Urinary bladder (tissue), 3 donors: ENCODE measurements at regions not wholly inside any gene's neighbourhood (a gene's known extent, or its start where the extent isn't known, plus 50 kb on each side); places are given as distances from the start of the nearest gene placed in this dataset.
"Not testable (repeated sequence)": the region's sequence is repeated elsewhere in the genome, so short reads cannot be mapped to it uniquely, and the experiment has no call there.

Experiments used
- DNase-seq: peaks from one replicate; pipeline ENCODE4 v3.0.0-alpha.2; 2015; ENCODE audit errors: extremely low spot score
- H3K27ac ChIP-seq: one replicate; pipeline ENCODE4 v1.5.1; 2013; ENCODE audit warnings: low read depth, mild to moderate bottlenecking, moderate library complexity
- H3K36me3 ChIP-seq: one replicate; pipeline ENCODE4 v1.6.1; 2013; ENCODE audit warnings: mild to moderate bottlenecking, moderate library complexity; ENCODE audit not compliant: insufficient read depth
- H3K4me1 ChIP-seq: one replicate; pipeline ENCODE4 v1.6.1; 2013; ENCODE audit warnings: mild to moderate bottlenecking, moderate library complexity; ENCODE audit not compliant: insufficient read depth
- H3K4me3 ChIP-seq: one replicate; pipeline ENCODE4 v1.5.1; 2013; ENCODE audit warnings: low read depth, low read length
- WGBS: extraction: QIAGEN DNeasy Blood & Tissue Kit; methylation state at CpG from one replicate; pipeline ENCODE4 v1.1.7; 2013; 5-methylcytosine and 5-hydroxymethylcytosine counted together
- donor health status: healthy with polysubstance abuse.
- donor health status: healthy.

DNA sequence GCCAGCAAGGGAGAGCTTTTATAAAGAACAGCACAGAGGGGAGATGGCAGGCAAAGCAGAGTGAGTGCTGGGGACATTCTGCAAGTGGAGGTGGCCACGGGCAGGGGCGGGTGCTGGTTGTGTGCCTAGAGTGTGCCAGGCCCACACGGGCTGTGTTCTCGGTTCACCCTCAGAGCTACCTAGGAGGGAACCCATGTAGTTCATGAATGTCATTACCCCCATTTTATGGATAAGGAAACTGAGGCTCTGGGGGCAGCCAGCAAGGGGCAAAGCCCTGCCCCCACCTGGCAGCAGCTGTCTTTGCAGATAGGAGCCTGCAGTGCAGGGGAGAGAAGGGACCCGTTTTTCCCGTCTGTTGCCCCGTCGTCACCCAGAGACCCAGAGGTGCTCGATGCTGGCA lies 85.2 kb upstream of the NCOR2 start:
- H3K4me3 ChIP-seq = no peak overlapping the region
- DNase-seq = no peak
- H3K27ac ChIP-seq = no peak overlapping the region
- H3K4me1 ChIP-seq = no peaks in the 10 kb centered on the region
- WGBS = 95% methylated on average over 9 of the region's 9 CpGs
- no peaks in the 10 kb centered on the region for H3K36me3 ChIP-seq

DNA sequence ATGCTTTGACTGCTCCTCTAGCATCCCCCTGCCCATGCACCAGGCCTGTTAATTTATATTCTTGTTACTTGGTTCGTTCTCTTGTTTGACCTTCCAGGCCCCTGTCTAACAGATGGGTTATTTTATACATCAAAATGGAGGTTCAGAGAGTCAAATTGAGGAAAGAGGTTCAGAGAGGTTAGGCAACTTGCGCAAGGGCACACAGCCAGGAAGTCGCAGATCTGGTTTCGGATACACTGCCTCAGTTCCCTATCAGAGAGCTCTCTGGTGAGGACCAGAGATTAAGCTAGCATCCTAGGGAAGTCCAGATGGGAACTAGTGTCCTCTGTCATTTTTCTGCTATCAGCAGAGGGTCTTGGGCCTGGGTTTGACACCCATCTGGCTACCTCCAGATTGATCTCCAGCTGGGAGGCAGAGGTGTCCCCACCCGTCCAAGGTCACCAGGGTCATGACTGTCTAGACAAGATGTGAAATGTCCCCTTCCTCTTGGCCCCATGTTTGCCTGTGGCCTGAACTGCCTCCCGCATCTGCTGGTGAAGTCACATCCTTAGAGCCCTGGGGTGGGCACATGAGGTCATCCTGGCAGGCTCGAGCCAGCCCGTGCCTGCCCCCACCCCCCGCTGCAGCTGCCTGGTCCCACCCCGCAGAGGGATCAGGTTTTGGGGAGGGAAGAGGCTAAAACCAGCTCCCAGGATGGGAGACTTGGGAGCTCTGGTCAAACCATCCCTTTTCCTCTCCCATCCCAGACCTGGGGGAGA lies 84.3 kb upstream of the NCOR2 start:
- 69% methylated on average over 10 of the region's 10 CpGs for WGBS

DNA sequence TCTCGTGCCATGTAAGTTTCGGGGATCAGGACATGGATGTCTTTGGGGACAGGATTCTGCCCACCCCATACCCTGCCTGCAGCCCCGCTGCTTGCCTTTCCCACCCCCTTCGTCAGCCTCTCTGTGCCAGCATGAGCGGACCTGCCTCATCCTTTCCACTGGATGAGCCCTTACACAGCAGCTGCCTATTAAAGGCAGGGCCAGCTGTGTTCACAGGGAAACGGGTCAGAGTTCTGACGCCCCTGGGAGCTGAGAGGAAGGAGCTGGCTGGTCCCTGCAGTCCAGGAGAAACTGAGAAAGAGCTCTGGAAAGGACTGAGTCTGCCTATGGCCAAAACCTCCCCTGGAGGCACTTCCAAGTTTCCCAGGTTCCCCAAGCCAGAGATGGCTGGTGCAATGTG lies 83.5 kb upstream of the NCOR2 start:
- H3K36me3 ChIP-seq = no peaks in the 10 kb centered on the region
- DNase-seq = no peak
- no peak overlapping the region for H3K27ac ChIP-seq
- H3K4me1 ChIP-seq = no peaks in the 10 kb centered on the region
- 77% methylated on average over 7 of the region's 7 CpGs for WGBS
- H3K4me3 ChIP-seq = no peak overlapping the region

More for the DNA sequence above, 84.3 kb upstream of the NCOR2 start:
- Histone ChIP-seq H3K36me3 (no peaks in the 10 kb centered on the region), H3K4me1 (no peaks in the 10 kb centered on the region), H3K4me3 (no peak overlapping the region), H3K27ac (no peak overlapping the region)
- no peak for DNase-seq

DNA sequence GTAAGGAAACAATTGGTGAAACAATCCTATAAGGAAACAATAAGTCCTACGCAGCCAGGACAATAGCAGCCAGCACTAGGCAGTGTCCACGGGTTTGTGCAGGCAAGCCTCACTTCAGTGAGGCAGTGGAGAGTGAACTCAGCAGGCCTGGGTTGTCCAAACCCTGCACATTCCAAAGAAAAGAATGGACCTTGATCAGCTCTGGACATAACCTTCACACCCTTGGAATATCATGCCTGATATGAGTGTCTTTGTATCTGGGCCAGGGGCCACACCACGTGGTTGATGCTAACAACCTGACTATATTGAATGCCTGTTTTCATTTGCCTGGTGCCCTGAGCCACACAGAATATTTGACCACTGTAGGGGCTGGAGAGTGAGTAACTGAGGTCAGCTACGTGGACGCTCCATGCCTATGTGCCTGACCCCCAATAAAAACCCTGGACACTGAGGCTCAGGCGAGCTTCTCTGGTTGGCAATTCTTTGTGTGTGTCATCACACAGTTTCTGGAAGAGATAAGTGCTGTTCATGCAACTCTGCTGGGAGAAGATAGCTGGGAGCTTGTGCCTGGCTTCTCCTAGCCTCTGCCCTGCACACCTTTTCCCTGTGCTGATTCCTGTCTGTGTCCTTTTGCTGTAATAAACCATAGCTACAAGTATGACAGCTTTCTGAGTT lies 81.4 kb upstream of the NCOR2 start:
- Histone ChIP-seq H3K27ac (no peak overlapping the region), H3K4me1 (no peaks in the 10 kb centered on the region), H3K36me3 (no peaks in the 10 kb centered on the region), H3K4me3 (no peak overlapping the region)
- DNase-seq = no peak
- WGBS = 80% methylated on average over 6 of the region's 6 CpGs

DNA sequence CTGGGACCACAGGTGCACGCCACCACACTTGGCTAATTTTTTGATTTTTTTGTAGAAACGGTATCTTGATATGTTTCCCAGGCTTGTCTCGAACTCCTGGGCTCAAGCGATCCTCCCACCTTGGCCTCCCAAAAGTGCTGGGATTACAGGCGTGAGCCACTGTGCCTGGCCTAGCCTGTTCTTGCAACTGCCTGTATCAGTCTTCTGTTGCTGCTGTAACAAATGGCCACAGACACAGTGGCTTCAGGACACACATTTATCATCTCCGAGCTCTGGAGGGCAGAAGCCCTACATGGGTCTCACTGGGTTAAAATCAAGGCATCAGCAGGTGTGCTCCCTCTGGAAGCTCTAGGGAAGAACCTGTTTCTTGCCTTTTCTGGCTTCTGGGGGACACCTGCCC lies 79.9 kb upstream of the NCOR2 start:
- H3K27ac ChIP-seq = no peak overlapping the region
- H3K36me3 ChIP-seq = no peaks in the 10 kb centered on the region
- no peak overlapping the region for H3K4me3 ChIP-seq
- WGBS = 81% methylated on average over 6 of the region's 6 CpGs
- no peak for DNase-seq
- no peaks in the 10 kb centered on the region for H3K4me1 ChIP-seq

DNA sequence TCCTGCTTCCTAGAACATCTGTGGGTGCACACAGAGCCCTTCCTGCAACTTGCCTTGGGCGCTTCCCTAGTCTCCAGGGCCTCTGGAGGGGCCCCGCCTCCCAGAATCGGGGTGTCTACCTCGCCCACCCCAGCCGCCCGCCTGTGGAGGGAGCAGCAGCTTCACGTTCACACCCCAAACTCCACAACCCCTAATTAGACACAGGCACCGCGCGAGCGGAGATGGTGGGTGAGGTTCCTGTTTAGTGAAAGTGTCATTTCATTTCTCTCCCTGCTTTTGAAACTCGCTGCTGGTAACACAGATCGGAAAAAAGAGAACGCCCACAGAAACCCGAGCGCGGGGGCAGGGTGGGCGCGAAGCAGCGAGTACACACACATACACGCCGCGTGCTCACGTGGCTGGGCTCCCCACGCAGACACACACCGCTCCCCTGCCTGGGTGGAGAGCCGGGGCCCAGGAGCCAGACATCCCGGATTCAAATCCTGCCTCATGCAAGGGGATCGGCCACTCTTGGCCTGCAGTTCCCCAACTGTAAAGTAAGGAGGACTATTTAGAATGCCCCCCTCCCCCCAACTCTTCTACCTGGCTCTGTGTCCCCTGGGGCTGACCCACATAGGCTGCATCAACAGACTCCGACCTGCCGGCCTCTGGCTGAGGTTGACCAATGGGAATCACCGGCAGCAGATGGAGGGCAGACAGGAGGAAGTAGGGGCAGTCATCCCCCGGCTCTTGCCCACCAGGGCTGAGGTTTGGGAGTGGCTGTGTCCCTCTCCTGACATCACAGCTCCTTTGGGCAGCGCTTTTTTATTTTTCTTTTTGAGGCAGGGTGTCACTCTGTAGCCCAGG lies 79.2 kb upstream of the NCOR2 start:
- no peaks in the 10 kb centered on the region for H3K4me1 ChIP-seq
- no peak for DNase-seq
- H3K27ac ChIP-seq = no peak overlapping the region
- H3K4me3 ChIP-seq = no peak overlapping the region
- no peaks in the 10 kb centered on the region for H3K36me3 ChIP-seq
- 46% methylated on average over 34 of the region's 34 CpGs for WGBS

DNA sequence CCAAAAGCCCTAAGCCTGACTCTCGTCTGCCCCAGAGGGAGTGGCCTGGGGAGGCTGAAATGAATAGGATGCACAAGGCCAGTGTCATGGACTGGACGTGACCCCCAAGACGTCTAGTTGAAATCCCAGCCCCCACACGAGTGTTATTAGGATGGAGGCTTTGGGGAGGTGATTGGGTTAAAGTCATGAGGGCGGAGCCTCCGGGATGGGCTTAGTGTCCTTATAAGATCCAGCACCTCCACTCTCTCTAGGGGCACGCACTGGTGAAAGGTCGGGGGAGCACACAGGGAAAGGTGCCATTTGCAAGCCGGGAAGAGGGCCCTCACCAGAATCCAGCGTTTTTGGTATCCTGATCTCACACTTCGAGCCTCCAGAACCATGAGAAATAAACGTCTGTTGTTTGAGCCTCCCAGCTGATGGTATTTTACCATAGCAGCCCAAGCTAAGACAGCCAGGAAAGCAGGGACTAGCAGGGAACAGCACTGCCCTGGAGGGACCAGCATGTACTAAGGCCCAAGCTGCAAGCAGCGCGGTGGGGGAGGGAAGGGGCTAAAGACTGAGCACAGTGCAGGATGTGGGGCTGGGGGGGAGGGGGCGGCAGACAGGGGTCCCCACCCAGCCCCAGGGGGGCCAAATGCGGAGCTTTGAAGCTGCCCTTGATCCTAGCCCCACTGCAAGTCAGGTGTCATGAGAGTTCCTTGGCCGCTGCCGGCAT lies 78.3 kb upstream of the NCOR2 start:
- Histone ChIP-seq H3K36me3 (no peaks in the 10 kb centered on the region), H3K4me3 (no peak overlapping the region), H3K4me1 (no peaks in the 10 kb centered on the region), H3K27ac (no peak overlapping the region)
- WGBS = 78% methylated on average over 18 of the region's 18 CpGs
- no peak for DNase-seq

DNA sequence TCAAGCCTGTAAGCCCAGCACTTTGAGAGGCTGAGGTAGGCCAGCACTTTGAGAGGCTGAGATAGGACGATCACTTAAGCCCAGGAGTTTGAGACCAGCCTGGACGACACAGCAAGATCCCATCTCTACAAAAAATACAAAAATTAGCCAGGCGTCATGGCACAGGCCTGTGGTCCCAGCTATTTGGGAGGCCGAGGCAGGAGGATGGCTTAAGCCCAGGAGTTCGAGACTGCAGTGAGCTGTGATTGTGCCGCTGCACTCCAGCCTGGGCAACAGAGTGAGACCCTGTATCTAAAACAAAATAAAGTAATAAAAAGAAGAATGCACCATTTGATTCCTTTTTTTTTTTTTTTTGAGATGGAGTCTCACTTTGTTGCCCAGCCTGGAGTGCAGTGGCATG lies 76.4 kb upstream of the NCOR2 start:
- WGBS = 97% methylated on average over 6 of the region's 6 CpGs
- not testable (repeated sequence) for H3K36me3 ChIP-seq, DNase-seq, H3K4me3 ChIP-seq, H3K4me1 ChIP-seq, H3K27ac ChIP-seq

DNA sequence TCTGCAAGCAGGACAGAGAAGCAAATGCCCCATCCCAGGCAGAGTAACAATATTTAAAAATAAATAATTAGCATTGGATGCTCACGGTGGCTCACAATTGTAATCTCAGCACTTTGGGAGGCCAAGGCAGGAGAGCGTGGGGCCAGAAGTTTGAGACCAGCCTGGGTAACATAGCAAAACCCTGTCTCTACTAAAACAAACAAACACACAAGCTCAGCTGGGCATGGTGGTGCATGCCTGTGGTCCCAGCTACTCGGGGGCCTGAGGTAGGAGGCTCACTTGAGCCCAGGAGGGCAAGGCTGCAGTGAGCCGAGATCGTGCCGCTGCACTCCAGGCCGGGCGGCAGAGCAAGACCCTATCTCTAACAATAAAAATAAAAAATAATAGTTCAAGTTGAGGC lies 74.7 kb upstream of the NCOR2 start:
- DNase-seq = no peak
- Histone ChIP-seq H3K27ac (no peak overlapping the region), H3K4me3 (no peak overlapping the region), H3K36me3 (no peaks in the 10 kb centered on the region), H3K4me1 (no peaks in the 10 kb centered on the region)
- WGBS = 95% methylated on average over 8 of the region's 8 CpGs

DNA sequence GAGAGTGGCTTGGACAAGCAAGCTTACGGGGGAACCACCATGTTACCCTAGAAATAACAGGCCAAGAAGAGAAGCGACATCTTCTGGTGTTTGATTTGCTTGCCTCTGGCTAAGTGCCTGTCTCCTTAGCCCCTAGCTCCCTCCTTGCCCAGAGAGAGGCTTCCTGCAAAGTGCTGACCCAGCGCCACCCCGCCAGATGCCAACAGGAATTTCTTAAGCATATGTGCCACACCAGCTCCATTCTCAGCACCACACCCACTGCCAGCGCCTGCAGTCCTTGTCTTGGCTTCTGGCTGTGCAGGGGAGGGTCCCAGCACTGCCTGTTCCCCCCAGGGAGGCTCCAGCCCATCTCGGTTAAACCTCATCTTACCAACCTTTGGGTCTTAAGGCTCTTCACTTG lies 74.2 kb upstream of the NCOR2 start:
- Histone ChIP-seq H3K36me3 (no peaks in the 10 kb centered on the region), H3K4me1 (no peaks in the 10 kb centered on the region), H3K4me3 (no peak overlapping the region), H3K27ac (no peak overlapping the region)
- no peak for DNase-seq
- WGBS = 94% methylated on average over 6 of the region's 6 CpGs

DNA sequence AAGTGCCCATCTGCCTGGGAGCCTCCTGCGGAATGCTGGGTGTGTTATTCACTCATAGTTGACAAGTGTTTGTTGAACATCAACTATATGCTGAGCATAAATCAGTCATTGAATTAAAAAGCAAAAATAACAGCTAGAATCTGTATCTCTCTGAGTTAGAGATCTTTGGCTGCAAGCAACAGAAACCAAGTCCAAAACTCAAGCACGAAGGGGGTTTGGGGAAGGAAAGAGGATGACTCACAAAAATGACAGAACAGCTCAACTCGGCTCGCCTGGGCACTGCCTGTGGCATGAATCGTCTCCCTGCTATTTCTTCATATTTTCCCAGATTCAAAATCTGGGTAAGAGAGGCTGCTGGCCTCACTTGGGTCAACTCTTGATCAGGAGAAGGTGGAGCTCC lies 72.6 kb upstream of the NCOR2 start:
- 48% methylated on average over 5 of the region's 5 CpGs for WGBS
- DNase-seq = no peak
- no peak overlapping the region for H3K27ac ChIP-seq
- no peak overlapping the region for H3K4me3 ChIP-seq
- H3K4me1 ChIP-seq = no peaks in the 10 kb centered on the region
- no peaks in the 10 kb centered on the region for H3K36me3 ChIP-seq

DNA sequence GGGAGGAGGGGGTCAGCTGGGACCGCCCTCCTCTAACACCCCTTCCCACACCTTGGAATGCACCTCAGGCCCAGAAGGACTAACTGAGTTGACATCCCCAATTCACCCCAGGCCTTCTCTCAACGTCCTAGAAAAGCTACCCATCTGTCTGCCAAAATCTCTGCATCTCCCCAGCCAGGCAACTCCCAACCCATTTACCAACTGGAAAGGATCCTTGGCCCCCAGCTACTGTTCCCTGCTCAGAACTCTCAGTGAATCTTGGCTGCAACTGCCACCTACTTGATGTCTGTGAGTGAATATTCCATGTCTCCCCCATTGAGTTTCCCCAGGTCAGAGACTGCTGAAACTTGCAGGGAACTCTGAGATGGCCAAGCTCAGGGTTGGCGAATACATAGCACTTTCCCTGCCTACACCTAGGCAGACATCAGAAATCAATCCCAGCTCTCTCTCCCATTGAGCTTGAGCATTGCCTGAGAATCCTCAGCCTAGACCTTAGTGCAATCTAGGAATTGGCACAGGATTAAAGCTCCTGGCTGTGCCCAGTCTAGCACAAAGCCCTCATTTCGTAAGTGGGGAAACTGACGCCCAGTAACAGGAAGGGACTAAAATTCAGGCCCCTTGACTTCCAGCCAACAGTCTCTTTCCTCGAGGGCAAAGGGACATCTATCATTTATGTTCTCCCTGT lies 71.9 kb upstream of the NCOR2 start:
- 78% methylated on average over 6 of the region's 6 CpGs for WGBS
- Histone ChIP-seq H3K4me1 (no peaks in the 10 kb centered on the region), H3K27ac (no peak overlapping the region), H3K4me3 (no peak overlapping the region), H3K36me3 (no peaks in the 10 kb centered on the region)
- DNase-seq = no peak

DNA sequence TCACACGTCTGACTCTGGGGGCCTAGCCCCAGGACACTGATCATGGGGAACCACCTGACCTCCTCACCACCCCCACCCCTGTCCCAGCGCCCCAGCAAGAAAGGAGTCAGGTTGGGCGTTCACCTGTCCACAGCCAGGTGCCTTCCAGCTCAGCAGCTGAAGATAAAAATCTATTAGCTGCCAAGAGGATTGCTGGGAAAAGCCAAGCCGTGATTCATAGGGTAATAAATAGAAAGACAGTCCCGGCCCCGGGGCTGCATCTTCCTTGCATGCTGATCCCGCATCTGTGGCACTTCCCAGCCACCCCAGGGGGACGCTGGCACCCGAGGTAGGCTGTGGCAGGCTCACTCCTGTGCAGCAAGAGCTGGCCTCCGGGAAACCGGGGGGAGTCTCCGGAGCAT lies 70.2 kb upstream of the NCOR2 start:
- 61% methylated on average over 12 of the region's 12 CpGs for WGBS
- H3K36me3 ChIP-seq = no peaks in the 10 kb centered on the region
- H3K4me3 ChIP-seq = no peak overlapping the region
- no peak for DNase-seq
- no peak overlapping the region for H3K27ac ChIP-seq
- no peaks in the 10 kb centered on the region for H3K4me1 ChIP-seq
